Fibroblast of mammary gland (primary cell): ENCODE measurements at regions not wholly inside any gene's neighbourhood (a gene's known extent, or its start where the extent isn't known, plus 50 kb on each side); places are given as distances from the start of the nearest gene placed in this dataset.

Experiments
- DNase-seq: peaks from one replicate; pipeline ENCODE4 v3.0.0-alpha.2; 2010; ENCODE audit warnings: low read depth
- H3K4me3 ChIP-seq: 2 replicates; pipeline ENCODE4 v1.5.1; 2011; ENCODE audit warnings: low read depth, mild to moderate bottlenecking, low read length, moderate library complexity; ENCODE audit not compliant: control insufficient read depth
- TF ChIP-seq, protein P1 (sequence below): conservative IDR thresholded peaks from 2 replicates; pipeline ENCODE4 v1.5.1; 2011; ENCODE audit warnings: low read depth, low read length, inconsistent platforms; ENCODE audit not compliant: control insufficient read depth, insufficient read depth

DNA sequence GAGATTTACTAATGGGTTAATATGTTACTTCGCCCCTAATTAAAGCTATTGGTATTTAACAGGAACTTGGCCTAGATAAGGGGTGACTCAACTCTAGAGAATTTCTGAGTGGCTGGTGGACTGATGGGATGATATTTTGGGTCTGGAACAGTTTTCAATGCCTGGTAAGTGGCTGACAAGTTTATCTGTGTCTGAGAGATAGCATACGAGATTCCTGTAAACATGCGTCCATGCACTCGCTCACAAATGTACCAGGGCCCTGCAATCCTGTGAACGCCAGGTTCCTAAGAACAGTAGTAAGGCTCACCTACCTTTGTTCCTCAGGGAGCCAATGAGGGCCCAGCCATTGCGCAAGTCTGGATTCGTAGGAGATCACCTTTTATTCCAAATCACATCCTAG is 683.8 kb upstream of the ANKRD30A start:
- TF ChIP-seq, protein P1, sequence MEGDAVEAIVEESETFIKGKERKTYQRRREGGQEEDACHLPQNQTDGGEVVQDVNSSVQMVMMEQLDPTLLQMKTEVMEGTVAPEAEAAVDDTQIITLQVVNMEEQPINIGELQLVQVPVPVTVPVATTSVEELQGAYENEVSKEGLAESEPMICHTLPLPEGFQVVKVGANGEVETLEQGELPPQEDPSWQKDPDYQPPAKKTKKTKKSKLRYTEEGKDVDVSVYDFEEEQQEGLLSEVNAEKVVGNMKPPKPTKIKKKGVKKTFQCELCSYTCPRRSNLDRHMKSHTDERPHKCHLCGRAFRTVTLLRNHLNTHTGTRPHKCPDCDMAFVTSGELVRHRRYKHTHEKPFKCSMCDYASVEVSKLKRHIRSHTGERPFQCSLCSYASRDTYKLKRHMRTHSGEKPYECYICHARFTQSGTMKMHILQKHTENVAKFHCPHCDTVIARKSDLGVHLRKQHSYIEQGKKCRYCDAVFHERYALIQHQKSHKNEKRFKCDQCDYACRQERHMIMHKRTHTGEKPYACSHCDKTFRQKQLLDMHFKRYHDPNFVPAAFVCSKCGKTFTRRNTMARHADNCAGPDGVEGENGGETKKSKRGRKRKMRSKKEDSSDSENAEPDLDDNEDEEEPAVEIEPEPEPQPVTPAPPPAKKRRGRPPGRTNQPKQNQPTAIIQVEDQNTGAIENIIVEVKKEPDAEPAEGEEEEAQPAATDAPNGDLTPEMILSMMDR, result no peak
- no peak for DNase-seq
- no peak overlapping the region for H3K4me3 ChIP-seq

DNA sequence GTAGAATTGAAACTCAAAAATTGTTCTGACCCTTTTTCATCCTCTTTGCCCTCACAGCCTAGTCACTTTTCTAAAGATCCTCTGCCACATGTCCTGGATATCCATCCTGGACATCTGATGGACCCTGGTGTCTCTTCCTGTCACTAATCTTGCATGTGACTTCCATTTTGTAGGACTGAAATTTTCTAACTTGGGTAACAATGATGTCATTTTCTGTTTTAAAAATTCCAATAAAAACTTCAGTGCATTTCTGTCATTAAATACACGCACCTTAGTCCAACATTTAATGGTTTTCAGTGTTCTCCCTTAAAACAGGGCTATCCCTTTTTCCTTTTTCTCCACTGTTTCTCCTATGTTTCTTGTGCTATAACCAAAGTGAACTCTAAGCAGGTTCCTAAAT is 684.9 kb upstream of the ANKRD30A start:
- no peak for DNase-seq
- TF ChIP-seq, protein P1, result no peak
- no peak overlapping the region for H3K4me3 ChIP-seq

DNA sequence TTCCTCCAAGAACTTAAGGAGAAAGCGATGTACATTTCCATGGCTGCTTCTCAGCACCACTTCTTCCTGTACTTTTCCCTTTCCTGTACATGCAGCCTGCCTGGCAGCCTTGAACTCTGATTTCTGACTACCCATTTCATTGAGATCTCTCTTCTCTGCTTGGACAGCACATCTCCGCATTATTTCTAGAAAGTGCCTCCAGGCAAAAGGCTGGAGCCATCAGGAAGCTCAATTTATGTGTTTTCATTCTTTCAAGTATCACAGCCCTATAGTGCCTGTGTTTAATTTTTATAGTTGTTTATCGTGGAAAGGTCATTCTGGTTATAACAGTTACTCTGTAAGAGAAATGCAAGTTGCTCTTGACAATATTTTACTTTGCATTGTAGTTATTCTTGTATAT is 688.0 kb upstream of the ANKRD30A start:
- TF ChIP-seq, protein P1, result no peak
- DNase-seq, result no peak
- no peak overlapping the region for H3K4me3 ChIP-seq

DNA sequence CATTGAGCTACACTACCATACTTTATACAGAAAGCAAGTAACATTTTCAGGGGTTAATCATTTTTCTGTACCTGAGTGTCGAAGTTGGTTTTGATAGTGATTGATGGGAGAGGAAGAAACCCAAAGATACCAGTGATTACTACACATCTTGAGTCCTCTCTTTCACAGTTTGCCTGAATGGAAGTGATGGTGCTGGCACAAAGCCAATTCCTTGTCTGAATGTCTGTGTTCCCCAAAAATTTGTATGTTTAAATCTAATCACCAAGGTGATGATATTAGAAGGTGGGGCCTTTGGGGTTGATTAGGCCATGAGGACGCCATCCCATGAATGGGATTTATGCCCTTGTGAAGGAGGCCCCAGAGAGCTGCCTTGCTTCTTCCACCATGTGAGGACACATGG is 696.9 kb upstream of the ANKRD30A start:
- TF ChIP-seq, protein P1, result no peak
- H3K4me3 ChIP-seq, result no peak overlapping the region
- DNase-seq, result no peak

DNA sequence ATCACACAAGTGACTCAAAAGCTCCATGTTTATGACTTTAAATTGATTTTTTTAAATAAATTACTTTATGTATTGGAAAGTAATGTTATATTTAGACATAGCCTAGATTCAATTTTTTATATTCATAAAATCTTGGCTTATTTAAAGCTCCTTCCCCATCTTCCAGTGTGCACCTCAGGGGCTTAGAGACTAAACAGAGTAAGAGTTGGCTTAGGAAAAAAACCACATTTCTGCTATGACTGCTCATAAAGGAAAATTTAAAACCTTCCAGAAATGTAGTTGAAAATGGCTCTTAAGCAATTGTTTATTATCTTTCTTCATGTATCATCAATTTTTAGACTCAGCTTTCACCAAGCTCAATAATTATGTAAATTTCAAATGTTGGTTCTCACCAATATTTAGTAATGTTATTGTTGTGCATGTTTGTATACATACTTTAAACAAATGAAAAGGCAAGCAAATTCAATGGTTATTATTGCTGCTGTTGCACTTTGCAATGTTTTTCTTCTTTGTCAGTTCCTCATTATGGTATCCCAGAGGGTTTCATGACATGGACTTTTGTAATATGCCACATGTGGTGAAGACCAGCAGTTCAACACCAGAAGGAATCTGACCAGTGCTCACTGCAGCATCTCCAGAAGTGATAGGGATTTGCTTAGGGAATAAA is 700.1 kb upstream of the ANKRD30A start:
- DNase-seq, result peak; percentile 14
- no peak overlapping the region for H3K4me3 ChIP-seq
- TF ChIP-seq, protein P1, result no peak

DNA sequence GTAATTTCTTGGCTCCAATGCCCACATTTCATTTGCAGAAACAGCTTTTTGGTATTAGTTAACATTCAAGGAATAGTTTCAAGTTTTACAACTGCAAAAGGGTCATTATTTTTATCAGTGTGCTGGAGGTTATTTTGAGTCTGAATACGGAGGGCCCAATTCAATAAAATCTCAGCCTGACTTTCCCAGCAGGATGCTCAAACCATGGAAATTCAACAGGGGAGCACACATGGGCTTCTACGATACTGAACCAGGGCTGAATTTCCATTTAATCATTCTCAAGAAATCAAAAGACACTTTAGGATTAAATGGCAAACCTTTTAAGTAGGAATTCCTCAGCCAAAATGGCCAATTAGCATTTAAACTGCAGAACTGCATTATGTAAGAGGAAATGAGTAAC is 700.9 kb upstream of the ANKRD30A start:
- TF ChIP-seq, protein P1, result no peak
- no peak overlapping the region for H3K4me3 ChIP-seq
- DNase-seq, result no peak

DNA sequence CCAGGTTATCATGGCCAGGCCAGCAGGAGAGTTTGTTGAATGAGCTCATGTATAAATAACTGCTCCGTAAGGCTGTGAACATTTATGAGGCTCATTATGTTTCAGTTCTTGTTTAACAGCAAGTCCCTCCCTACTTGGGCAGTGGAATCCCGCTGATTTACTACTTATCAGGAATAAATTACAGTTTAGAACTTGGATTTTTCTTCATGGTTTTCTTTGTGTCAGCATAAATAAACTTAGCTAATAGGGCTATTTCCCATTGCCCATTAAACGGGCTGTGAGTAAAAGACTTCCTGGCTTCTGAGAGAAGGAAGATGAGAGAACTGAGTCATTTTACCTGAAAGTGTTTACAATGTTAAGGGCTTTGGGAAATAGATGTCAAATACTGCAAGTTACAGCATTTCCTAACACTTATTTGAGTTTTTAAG is 701.6 kb upstream of the ANKRD30A start:
- no peak overlapping the region for H3K4me3 ChIP-seq
- TF ChIP-seq, protein P1, result no peak
- no peak for DNase-seq
